Ovary (tissue), 3 donors: ENCODE measurements at regions not wholly inside any gene's neighbourhood (a gene's known extent, or its start where the extent isn't known, plus 50 kb on each side); places are given as distances from the start of the nearest gene placed in this dataset.

Experiments used
- EP300 ChIP-seq: sonication (generic); formaldehyde crosslinking; IDR thresholded peaks from one replicate; pipeline ENCODE4 v1.6.1; 2017; ENCODE audit warnings: antibody characterized with exemption
- TF ChIP-seq, protein P1 (sequence below), 3 donors: fragments of 450-650 bp in 2 of 3; fragments of 200-600 bp in 1 of 3; IDR thresholded peaks; one replicate each; pipeline versions ENCODE4 v1.5.1 to v1.8.0; 2016 to 2022; ENCODE audit warnings: antibody characterized with exemption in 3 of 3, mild to moderate bottlenecking in 1 of 3
- donor health status: DM: no; HTN: no; CAD: no.

- TF ChIP-seq, protein P1, sequence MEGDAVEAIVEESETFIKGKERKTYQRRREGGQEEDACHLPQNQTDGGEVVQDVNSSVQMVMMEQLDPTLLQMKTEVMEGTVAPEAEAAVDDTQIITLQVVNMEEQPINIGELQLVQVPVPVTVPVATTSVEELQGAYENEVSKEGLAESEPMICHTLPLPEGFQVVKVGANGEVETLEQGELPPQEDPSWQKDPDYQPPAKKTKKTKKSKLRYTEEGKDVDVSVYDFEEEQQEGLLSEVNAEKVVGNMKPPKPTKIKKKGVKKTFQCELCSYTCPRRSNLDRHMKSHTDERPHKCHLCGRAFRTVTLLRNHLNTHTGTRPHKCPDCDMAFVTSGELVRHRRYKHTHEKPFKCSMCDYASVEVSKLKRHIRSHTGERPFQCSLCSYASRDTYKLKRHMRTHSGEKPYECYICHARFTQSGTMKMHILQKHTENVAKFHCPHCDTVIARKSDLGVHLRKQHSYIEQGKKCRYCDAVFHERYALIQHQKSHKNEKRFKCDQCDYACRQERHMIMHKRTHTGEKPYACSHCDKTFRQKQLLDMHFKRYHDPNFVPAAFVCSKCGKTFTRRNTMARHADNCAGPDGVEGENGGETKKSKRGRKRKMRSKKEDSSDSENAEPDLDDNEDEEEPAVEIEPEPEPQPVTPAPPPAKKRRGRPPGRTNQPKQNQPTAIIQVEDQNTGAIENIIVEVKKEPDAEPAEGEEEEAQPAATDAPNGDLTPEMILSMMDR (IDR thresholded peaks at IDR 0.05) = no peak
- TF ChIP-seq EP300 = no peak
These were observed 62.4 kb upstream of the EHBP1 start for GRCh38 chr2:62643100-62643471.
